ENCODE measurements at regions not wholly inside any gene's neighbourhood (a gene's known extent, or its start where the extent isn't known, plus 50 kb on each side); places are given as distances from the start of the nearest gene placed in this dataset.
"Not testable (repeated sequence)": the region's sequence is repeated elsewhere in the genome, so short reads cannot be mapped to it uniquely, and the experiment has no call there.

DNA sequence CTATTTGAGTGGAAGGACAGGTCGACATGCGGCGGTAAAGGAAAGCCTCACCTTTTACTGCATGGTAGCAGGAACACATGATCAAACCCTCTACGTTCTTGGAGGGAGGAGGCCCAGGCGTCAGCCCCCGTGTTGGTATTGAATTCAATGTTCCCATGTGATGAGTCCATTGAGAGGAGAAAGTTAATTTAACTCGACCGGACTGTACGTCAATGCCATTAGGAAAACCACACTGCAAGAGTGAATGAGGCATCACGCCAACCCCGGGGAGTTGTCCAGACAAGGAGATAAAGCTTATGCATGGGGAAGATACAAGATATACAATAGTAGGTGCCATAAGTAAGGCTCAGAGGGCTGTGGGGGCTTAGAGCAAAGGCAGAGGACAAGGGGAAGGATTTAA lies 213.9 kb upstream of the ECI2 start:
- DNase-seq = no peak

DNA sequence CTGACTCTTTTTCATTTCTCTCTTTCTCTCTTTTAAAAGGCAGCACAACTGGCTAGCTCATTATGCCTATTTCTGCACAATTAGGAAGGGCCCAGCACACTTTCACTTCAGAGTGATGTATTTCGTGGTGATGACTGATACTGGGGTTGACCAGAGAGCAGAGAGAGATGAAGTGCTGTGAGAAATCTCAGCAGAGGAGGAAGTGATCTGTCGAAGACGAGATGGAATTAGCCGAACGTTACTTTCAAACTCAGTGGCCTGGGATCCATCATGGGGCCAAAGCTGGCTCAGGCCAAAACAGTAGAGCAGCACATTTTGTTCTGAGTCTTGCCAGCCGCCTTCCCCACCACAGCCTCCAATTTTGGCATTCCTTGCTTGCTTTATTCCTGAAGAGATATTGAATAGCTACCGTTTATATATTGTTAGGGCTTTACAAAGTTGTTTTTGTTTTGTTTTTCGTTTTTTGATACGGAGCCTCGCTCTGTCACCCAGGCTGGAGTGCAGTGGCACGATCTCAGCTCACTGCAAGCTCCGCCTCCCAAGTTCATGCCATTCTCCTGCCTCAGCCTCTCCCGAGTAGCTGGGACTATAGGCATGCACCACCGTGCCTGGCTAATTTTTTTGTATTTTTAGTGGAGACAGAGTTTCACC lies 213.2 kb upstream of the ECI2 start:
- no peak for DNase-seq

DNA sequence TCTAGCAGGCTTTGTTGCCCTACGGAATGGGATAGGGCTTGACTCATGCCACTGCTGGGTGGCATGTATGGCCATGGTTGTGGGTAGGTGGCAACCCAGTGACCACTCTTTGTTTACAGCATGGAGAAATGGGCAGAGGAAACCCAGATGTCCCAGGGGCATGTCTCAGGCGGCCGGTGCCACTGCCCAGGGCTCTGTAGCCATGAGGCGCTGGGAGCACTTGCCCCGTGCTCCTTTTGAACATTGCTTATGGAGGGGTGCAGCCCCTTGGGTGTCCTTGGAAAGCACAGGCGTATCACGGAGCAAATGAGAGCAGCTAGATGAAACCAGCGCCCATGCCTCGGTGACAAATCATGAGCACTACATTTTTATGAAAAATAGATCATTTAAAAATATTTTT lies 212.5 kb upstream of the ECI2 start:
- DNase-seq = no peak

DNA sequence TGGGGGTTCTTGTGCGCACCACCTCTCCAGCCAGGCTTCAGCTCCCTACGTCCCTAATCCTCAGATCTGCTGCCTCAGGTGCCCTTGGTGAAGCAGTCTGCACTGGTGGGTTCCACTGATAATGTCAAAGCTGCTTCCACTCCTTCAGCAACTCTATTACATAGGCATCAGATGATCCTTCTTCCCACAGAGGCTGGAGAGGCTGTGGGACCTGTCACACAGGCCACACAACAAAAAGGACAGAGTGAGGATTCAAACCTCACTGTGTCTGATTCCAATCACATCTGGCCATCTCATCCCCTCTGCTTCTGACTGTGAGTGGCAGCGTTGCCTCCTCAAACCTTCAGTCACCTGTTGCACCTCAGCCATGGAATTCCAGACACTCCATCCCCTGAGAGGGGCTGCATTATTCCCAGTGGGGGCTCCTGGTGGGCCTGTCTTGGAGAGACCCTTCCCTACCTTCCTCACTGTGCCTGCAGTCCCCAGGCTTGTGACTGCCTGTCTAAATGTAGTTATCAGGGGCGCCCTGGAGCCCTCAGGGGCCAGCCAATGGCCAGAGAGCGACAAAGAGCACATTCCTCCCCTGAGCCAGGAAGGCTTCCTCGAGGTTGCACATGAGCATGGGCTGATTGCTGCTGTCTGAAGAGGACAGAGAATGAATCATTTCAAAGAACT lies 211.4 kb upstream of the ECI2 start:
- DNase-seq = no peak

DNA sequence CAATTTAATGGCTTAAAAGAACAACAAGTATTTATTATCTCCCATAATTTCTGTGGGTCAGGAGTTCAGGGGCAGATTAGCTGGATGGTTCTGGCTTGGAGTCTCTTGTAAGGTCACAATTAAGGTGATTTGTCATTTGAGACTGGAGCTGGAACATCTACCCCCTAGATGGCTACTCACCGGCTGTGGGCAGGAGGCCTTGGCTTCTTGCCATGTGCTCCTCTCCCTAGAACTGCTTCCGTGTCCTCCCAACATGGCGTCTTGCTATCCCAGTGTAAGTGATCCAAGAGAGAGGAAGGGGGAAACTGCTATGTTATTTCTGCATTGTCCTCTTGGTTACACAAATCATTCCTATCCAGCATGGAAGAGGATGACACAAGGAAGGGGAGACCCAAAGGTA lies 210.2 kb upstream of the ECI2 start:
- DNase-seq = no peak

DNA sequence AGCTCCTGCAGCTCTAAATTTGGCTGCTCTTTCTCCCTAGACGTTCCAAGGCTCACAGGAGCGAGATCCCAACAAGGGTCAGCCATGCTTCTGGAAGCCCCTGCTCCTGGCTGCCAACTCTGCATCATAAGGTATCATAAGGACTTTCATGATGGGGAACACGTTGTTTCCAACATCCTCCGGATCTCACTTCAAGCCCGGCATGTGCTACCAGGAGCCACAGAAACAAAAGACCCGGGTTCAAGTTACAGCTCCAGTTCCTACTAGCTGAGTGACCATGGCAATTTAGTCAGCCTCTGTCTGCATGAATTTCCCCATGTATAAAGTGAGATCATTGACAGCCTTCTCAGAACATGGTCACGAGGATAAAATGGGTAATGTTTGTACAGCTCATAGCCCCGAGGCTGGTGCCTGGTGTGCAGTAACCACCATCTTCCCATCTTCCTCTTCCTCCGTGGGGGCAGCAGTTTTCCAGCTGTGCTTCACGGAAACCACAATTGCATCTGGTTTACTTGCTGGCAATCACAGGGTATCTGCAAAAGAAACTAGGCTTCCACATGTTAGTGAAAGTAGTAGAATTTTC lies 209.0 kb upstream of the ECI2 start:
- DNase-seq = no peak

DNA sequence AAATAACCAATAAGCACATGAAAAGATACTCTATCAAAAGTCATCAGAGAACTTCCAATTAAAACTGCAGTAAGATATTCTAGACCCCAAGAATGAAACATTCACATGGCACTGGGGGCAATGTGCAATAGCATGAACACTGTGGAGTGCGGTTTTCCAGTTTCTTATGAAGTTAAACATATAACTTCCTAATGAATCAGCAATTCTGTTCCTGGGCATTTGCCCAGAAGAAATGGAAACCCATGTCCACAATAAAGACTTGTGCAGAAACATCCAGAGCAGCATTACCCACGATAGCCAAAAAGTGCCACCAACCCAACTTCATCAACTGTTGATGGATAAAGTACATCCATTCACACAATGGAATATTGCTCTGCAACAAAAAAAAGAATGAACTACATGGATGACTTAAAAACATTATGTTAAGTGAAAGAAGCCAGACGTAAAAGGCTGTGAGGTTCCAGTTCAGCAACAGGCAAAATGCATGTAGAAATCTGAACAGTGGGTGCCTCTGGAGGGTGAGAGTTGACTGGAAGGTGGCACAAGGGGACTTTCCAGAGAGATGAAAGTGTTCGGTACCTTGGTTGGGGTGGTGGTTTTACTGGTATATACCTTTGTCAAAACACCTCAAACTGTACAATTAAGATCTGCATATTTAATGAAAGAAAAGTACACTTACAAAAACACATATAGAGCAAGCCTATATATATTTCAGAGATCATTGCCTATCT lies 207.2 kb upstream of the ECI2 start:
- no peak for DNase-seq

DNA sequence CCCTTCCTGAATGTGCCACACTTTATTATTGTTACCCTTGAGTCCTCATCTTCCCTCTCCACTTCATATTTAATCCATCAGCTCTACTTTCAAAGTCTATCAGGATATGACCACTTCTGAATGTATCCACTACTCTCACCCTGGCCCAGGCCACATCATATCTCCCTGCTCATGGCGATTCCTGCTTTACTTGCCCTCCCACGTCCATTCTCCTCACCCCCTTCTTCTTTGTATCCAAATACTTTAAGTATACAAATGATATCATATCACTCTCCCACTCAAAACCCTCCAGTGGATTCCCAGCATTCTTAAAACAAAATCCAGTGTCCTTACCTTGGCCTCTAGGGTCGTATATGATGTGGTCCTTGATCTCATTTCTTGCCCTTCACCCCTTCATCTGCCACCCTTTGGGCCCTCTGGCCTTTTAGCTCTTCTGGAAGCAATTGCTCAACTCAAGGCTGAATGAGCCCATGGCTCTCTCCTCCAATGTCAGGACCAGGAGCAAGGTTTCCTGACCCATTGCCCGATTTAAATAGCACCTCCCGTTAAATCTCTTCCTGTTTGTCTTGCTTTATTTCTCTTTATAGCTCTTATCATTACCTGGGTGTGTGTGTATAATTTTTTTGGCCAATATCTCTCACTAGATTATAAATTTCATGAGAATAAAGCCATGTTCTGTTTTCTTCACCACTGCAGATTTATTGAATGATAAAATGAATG lies 205.9 kb upstream of the ECI2 start:
- DNase-seq = no peak

DNA sequence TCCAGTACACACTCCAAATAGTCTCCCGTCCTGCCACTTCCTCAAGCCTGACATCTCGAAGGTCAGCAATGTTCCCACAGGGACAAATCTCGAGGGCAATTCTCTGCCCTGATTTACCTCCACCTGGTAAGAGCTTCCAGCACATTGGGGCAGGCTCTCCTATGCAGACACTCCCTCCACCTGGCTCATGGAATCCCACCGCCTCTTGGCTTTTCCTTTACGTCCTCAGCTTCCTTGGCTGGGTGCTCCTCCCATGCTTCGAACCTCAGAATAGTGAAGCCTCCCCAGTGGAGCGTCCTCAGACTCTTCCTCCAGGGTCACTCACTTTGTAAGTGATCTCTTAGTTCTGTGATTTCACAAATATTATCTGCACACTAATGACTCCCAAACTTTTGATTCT lies 205.2 kb upstream of the ECI2 start:
- DNase-seq = no peak

DNA sequence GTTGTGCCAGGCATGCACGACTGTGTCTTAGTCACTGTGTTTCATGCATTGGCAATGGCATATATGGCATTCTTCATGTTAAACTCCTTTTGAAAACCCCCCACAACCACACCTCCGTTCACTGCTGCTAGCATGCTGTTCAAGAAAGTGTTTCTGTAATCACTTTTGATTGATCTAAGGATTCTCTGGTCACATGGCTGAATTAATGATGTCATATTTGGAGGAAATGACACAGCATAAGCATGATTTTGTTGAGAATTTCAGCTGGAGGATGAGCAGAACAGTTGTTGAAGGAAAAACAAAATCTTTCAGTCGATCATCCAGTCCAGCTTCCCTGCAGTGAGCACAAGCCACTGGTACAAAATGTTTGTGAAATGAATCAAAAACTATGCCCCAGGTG lies 203.5 kb upstream of the ECI2 start:
- DNase-seq = no peak

DNA sequence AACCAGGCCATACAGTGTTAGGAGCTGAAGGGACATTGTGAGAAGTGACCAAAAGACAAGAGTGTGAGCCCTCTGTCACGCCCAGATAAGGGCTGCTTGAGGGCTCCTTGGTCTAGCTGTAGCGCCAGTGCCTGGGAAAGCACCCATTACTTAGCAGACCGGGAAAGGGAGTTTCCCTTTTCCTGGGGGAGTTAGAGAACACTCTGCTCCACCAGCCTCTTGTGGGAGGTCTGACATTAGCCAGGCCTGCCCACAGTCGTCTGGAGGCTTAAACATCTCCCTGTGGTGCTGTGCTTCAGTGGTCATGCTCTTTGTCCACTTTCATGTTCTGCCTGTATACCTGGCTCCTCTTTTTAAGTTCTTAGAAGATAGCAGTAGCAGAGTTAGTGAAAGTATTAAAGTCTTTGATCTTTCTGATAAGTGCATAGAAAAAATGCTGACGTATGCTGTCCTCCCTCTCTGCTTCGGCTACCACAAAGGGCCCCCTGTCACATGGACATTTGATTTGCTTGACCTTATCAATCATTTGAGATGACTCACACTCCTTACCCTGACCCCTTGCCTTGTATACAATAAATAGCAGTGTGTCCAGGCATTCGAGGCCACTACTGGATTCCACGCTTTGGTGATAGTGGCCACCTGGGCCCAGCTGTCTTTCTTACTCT lies 201.5 kb upstream of the ECI2 start:
- no peak for DNase-seq

DNA sequence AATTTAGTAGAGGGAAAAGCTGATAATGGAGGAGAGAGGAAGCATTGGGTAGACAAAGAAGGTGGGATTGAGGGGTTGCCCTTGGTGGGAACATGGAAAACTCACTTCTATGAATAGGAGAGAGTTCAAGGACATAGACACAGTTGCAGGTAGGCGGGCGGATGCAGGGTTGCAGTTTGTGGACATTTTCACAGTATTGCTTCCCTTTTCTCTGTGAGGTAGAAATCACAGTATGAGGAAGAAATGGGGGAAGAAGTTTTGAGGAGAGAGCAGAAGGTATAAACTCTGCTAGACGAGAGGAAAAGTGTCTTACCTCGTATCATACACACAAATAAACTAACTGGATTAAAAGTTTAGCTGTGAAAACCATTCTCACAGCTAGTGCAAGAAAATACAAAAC lies 200.7 kb upstream of the ECI2 start:
- DNase-seq = no peak

DNA sequence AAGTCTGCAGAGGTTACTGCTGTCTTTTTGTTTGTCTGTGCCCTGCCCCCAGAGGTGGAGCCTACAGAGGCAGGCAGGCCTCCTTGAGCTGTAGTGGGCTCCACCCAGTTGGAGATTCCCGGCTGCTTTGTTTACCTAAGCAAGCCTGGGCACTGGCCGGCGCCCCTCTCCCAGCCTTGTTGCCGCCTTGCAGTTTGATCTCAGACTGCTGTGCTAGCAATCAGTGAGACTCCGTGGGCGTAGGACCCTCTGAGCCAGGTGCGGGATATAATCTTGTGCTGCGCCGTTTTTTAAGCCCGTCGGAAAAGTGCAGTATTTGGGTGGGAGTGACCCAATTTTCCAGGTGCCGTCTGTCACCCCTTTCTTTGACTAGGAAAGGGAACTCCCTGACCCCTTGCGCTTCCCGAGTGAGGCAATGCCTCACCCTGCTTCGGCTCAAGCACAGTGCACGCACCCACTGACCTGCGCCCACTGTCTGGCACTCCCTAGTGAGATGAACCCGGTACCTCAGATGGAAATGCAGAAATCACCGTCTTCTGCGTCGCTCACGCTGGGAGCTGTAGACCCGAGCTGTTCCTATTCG lies 198.9 kb upstream of the ECI2 start:
- not testable (repeated sequence) for DNase-seq

DNA sequence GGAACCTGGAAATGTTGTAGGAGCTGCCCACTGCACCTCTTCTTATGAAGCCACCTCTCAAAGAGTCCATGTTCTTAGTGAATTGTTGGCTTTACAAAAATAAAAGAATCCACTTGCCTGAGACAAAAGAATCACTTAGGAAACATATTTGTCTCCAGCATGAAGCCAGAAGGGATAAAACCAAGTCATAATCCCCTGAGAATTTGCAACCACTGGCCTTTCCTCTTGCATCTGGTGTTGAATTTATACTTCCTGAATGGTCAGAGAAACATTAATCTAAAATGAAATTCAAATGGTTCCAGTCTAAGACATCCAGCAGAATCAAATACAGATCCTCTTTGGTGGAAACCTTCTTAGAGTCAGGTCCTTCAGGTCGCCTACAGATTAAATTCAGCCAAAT lies 192.5 kb upstream of the ECI2 start:
- no peak for DNase-seq

DNA sequence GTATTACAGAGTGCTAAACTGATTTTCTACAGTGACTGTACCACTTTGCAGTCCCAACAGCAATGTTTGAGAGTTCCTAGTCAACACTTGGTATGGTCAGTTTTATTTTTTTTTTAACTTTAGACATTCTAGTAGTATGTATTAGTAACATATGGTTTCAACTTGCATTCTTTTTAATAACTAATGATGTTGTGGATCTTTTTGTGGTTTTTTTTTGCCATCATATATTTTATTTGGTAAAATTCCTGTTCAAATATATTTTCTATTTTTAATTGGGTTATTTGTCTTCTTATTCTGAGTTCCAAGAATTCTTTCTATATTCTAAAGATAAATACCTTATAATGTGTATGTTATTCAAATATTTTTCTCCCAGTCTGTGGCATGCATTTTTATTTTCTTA lies 189.4 kb upstream of the ECI2 start:
- DNase-seq = no peak

DNA sequence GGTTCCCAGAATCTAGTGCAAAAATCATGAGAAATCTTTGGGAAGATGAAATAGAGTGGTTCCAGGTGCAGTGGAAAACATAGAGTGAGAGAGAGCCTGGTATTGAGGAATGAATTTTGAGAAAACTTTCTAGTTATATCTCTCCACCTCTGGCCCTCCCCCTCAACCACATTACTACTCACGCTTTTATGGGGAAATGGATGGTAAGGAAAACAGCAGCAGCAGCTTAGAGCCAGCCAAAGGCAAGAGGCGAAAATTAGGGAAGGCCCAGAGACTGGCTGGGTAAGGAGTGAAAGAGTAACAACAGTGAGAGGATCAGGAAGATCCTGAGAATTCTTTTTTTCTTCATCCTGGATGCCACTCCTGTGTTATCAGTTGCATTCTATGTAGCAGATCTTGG lies 187.9 kb upstream of the ECI2 start:
- DNase-seq = no peak

DNA sequence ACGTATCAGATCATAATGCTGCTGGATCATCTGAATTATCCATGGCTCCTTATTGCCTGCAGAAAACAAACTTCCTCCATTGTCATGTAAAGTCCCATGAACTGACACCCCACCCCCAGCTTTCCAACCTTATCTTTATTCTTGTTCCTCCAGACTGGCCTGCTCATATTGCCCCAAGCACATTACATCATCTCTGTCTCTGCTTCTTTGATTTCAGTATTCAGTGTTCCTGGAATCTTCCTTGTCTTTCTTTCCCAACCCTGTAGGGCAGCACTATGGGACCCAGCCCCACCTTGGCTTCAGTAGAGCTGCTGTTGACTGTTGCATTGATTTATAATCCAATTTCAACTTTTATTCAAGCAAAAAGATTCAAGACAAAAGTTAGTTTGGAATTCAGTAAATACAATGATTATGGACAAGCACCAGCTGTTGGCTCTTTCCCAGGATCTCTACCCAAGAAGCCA lies 187.5 kb upstream of the ECI2 start:
- DNase-seq = no peak

DNA sequence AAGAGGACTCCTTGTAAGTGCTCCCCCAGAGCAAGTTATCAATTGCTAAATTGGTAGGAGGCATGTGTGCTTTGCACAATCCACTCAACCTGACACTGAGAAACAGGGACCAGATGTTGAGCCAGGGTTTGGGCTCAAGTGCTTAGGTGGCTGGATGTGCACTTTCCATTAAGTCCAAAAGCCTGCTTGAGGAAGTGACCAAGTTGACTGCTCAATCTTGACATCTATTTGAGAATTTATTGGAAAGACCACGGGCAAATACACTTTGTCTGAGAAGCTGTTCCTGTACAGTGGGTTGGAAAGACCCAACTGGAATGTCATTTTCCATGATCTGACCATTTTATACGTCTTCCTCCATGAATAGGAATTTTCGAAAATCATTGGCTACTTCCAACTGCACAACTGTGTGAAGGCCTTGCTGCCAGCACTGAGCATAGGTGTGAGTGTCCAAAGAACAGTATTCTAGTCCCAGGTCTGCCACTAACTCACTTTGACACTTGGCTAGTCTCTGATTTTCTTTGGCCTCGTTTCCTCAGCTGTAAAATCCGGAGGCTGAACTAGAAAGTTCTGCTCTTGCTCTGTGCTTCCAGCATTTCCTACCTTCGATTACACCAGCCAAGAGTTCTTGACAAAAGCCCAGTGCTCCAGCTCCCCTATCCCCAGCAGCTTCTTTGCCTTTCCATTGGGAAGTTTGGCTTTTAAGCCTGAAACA lies 186.9 kb upstream of the ECI2 start:
- DNase-seq = no peak

DNA sequence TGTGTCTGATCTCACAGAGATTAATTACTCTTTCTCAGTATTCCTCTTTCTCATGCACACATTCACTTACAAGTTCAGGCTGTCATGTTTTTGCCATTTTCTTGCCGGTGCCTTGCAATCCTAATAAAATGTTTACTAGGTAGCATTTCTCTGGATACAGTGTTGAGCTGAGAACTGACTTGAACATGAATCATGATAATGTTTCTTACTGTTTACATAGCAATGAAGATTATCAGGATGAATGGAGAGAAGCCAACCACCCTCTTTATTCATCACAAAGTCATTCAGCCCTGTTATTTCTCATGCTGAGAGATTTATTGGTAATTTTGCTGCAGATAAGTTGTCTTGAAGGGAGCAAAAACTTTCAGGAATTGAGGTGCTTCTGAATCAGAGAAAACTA lies 185.5 kb upstream of the ECI2 start:
- no peak for DNase-seq

DNA sequence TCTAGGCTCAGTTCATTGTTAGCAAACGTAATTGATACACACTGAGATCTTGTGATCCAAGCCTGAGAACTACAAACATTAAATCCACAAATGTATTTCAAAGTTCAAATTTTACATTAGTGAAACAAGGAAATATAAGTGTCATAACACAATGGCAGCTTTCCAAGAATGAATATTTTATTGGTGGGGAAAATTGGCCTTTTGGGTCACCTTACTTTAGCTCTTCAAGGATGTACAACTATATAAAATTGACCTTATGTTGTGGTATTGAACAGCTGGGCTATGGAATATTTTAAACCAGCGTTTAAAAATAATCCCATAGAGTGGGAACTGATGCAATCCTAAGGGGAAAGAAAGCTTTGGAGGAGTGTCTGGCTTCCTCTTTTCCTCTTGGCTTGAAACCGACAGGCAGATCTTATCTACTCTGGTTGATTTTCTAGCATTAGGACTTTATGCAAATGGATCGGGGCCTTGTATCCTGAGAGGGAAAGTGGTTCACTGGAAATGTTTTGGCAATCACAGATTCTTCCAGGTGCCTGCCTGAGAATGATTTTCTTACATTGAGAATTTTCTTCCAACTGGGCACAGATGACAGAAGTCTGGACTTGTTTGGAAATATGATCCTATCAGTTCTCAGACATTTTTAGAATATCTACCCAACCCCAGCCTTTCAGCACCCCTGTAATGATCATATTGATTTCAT lies 184.8 kb upstream of the ECI2 start:
- no peak for DNase-seq

DNA sequence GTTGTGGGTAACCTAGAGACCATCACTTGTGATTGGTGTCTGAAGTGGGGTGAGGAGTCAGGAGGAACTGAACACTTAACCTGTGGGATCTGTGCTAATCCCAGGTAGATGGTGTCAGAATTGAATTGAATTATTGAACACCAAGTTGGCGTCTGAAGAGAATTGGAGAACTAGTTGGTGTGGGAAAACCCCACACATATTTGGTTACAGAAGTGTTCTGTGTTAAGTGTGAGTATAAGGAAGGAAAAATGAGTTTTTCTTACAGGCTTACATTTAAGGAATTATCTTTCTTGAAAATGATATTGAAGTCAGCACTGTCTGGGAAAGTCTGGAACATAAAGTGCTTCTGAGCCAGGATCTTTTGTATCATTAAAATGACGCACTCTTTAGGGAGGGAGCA lies 182.9 kb upstream of the ECI2 start:
- DNase-seq = no peak

Measured in hindlimb muscle (tissue), 1 donor.